ENCODE measurements at regions not wholly inside any gene's neighbourhood (a gene's known extent, or its start where the extent isn't known, plus 50 kb on each side); places are given as distances from the start of the nearest gene placed in this dataset.

- no peak for TF ChIP-seq CTCF (conservative IDR thresholded peaks at IDR 0.05 in 1 of 2, IDR thresholded peaks at IDR 0.05 in 1 of 2; ENCODE audit: low read depth in 1 of 2, low read length in 2 of 2)
- no peak for TF ChIP-seq EZH2 (IDR thresholded peaks at IDR 0.05; ENCODE audit: low read length, missing control alignments)
Observed at GRCh38 chr12:115507951-115508722, 769.4 kb downstream of the MED13L start.

All from fibroblast of lung (primary cell).